PC-9 (cell line): ENCODE measurements at regions not wholly inside any gene's neighbourhood (a gene's known extent, or its start where the extent isn't known, plus 50 kb on each side); places are given as distances from the start of the nearest gene placed in this dataset.
A peak's percentile ranks its signal among the peaks of the same experiment; 100 is the strongest.

Experiments
- BruUV-seq: library from RNA; stranded (reverse); fragments of 400-500 nt; replicated peaks from 2 replicates; lab custom pipeline; 2021; lab: Mats Ljungman, UMichigan
- CTCF ChIA-PET: fragments of 300-600 bp; sonication (Branson Sonifier 250); formaldehyde crosslinking; loops from one replicate; lab custom pipeline; 2022; ENCODE audit warnings: antibody characterized with exemption; lab: Charles Lee
- POLR2A ChIA-PET: fragments of 300-600 bp; sonication (Branson Sonifier 250); formaldehyde crosslinking; loops from one replicate; lab custom pipeline; 2022; ENCODE audit warnings: antibody characterized with exemption; ENCODE audit not compliant: unreplicated experiment; lab: Charles Lee
- DNase-seq, 2 experiments: peaks; one replicate each; pipeline versions ENCODE4 v3.0.0 to v3.0.0-alpha.2; 2015 to 2022; ENCODE audit warnings: mixed read lengths in 1 of 2
- H2AFZ ChIP-seq: fragments of 200-600 bp; sonication (generic); 2 replicates; pipeline ENCODE4 v1.8.1; 2017; ENCODE audit warnings: antibody characterized with exemption
- H3F3A ChIP-seq: fragments of 200-600 bp; sonication (generic); 2 replicates; pipeline ENCODE4 v1.8.1; 2017; ENCODE audit warnings: antibody characterized with exemption, mild to moderate bottlenecking, low read depth; ENCODE audit not compliant: insufficient read depth
- H3K27ac ChIP-seq: fragments of 200-600 bp; sonication (generic); 2 replicates; pipeline ENCODE4 v1.6.1; 2016; ENCODE audit warnings: mixed run types
- H3K27me3 ChIP-seq: fragments of 200-600 bp; sonication (generic); 2 replicates; pipeline ENCODE4 v1.6.1; 2016; ENCODE audit warnings: low read depth, mixed run types; ENCODE audit not compliant: insufficient read depth
- H3K36me3 ChIP-seq: fragments of 200-600 bp; sonication (generic); 2 replicates; pipeline ENCODE4 v1.6.1; 2016; ENCODE audit warnings: low read depth, mixed run types
- H3K4me1 ChIP-seq: fragments of 200-600 bp; sonication (generic); replicated peaks from 2 replicates; pipeline ENCODE4 v1.6.1; 2016; ENCODE audit warnings: mixed run types; ENCODE audit not compliant: insufficient read depth
- H3K4me2 ChIP-seq: fragments of 200-600 bp; sonication (generic); 2 replicates; pipeline ENCODE4 v1.6.1; 2017; ENCODE audit warnings: mixed run types
- H3K4me3 ChIP-seq: fragments of 200-600 bp; sonication (generic); 2 replicates; pipeline ENCODE4 v1.6.1; 2016; ENCODE audit warnings: mixed run types
- H3K79me2 ChIP-seq: fragments of 200-600 bp; sonication (generic); 2 replicates; pipeline ENCODE4 v1.6.1; 2017; ENCODE audit warnings: low read depth, mixed run types
- H3K9me2 ChIP-seq: fragments of 200-600 bp; sonication (generic); 2 replicates; pipeline ENCODE4 v1.8.1; 2017; ENCODE audit warnings: mild to moderate bottlenecking; ENCODE audit not compliant: insufficient read depth
- H3K9me3 ChIP-seq: fragments of 200-600 bp; sonication (generic); 2 replicates; pipeline ENCODE4 v1.8.1; 2016; ENCODE audit warnings: low read depth; ENCODE audit not compliant: insufficient read depth
- H4K20me1 ChIP-seq: fragments of 200-600 bp; sonication (generic); 2 replicates; pipeline ENCODE4 v1.8.1; 2017; ENCODE audit not compliant: insufficient read depth
- CTCF ChIP-seq: fragments of 200-600 bp; sonication (generic); conservative IDR thresholded peaks from 2 replicates; pipeline ENCODE4 v1.6.1; 2017; ENCODE audit warnings: mixed run types, antibody characterized with exemption, mild to moderate bottlenecking, moderate library complexity
- EZH2 ChIP-seq: fragments of 200-600 bp; sonication (generic); IDR thresholded peaks from 2 replicates; pipeline ENCODE4 v1.8.0; 2017; ENCODE audit warnings: antibody characterized with exemption, low read depth
- intact Hi-C: fragments of 100-400 bp; cut with micrococcal nuclease; formaldehyde crosslinking; loops from one replicate; pipeline ENCODE4 v1.10.0; 2022; ENCODE audit not compliant: unreplicated experiment

DNA sequence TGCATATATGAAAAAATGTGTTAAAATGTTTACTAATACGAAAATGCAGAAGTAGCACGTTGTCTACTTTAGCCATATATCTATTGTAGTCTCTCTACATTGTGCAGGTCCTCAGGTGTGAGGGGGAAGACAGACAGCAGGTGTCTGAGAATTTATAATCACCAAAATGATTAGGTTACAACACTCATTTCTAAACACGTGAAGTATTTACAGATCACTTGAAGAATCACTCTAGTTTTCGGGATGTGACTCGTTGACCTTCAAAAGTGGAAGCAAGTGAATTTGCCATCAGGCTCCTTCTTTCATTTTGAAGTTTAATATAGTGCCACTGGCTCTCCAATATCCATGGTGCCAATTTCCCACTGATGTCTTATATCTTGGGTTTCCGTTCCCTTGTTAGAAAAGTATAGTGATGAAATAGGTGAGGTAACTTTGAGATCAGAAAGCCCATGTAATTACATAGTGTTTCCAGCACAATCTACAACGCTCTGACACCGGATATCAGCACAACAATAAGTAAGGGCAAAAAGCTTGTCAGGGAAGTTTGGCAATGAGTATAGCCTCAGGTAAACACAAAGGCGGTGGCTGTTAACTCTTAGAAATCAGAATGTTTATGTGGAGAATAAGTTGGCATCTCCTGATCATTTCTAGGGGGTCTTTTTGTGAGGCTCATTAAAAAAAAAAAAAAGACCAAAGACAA is 57.5 kb upstream of the SP4 start:
- Histone ChIP-seq H3K4me1 (peaks cover 17% of the 10 kb centered on the region), H4K20me1 (no peaks in the 10 kb centered on the region), H3K4me3 (no peak overlapping the region), H3K79me2 (no peaks in the 10 kb centered on the region), H3F3A (peaks cover 14% of the 10 kb centered on the region), H3K9me2 (no peaks in the 10 kb centered on the region), H3K27me3 (no peaks in the 10 kb centered on the region), H3K36me3 (no peaks in the 10 kb centered on the region), H3K4me2 (no peak overlapping the region), H2AFZ (0 out of 2 replicates have a peak overlapping the region, but pooled peaks have one; percentile 5), H3K27ac (no peak overlapping the region), H3K9me3 (peaks cover 7% of the 10 kb centered on the region; the same call in 1 of the 2 replicates)
- intact Hi-C loops = no loop called here
- TF ChIP-seq CTCF (no peak), EZH2 (no peak)
- DNase-seq = no peak
- POLR2A ChIA-PET = no interaction called here
- CTCF ChIA-PET = no interaction called here
- BruUV-seq = no TSS peak

- no peak overlapping the region for H3K4me3 ChIP-seq
- no peaks in the 10 kb centered on the region for H3K79me2 ChIP-seq
- H3K27ac ChIP-seq = no peak overlapping the region
- no peaks in the 10 kb centered on the region for H3K27me3 ChIP-seq
- ChIA-PET CTCF (no interaction called here), POLR2A (no interaction called here)
- H3F3A ChIP-seq = peaks cover 7% of the 10 kb centered on the region; the same call in 1 of the 2 replicates
- intact Hi-C loops = no loop called here
- peaks cover 4% of the 10 kb centered on the region; the same call in 1 of the 2 replicates for H3K9me3 ChIP-seq
- H3K36me3 ChIP-seq = no peaks in the 10 kb centered on the region
- TF ChIP-seq EZH2 (no peak), CTCF (no peak)
- no peaks in the 10 kb centered on the region for H4K20me1 ChIP-seq
- no peaks in the 10 kb centered on the region for H3K9me2 ChIP-seq
- H2AFZ ChIP-seq = no peak overlapping the region
- H3K4me2 ChIP-seq = no peak overlapping the region
- H3K4me1 ChIP-seq = peaks cover 10% of the 10 kb centered on the region
- BruUV-seq = no TSS peak
- no peak for DNase-seq
Measured at GRCh38 chr7:21371360-21371759, 56.5 kb upstream of the SP4 start.

- H3K4me1 ChIP-seq = no peaks in the 10 kb centered on the region
- ChIA-PET CTCF (no interaction called here), POLR2A (no interaction called here)
- H3K4me2 ChIP-seq = no peak overlapping the region
- no peaks in the 10 kb centered on the region for H3K9me2 ChIP-seq
- H2AFZ ChIP-seq = no peak overlapping the region
- no peaks in the 10 kb centered on the region for H3K79me2 ChIP-seq
- H3K9me3 ChIP-seq = peaks cover 11% of the 10 kb centered on the region
- H3K4me3 ChIP-seq = no peak overlapping the region
- intact Hi-C loops = no loop called here
- H3K27me3 ChIP-seq = no peaks in the 10 kb centered on the region
- DNase-seq = no peak
- no peak overlapping the region for H3K27ac ChIP-seq
- H4K20me1 ChIP-seq = no peaks in the 10 kb centered on the region
- no TSS peak for BruUV-seq
- no peaks in the 10 kb centered on the region for H3F3A ChIP-seq
- TF ChIP-seq CTCF = no peak
- no peak for TF ChIP-seq EZH2
- no peaks in the 10 kb centered on the region for H3K36me3 ChIP-seq
Measured at GRCh38 chr7:21373031-21373430, 54.9 kb upstream of the SP4 start.
